CD4-positive, alpha-beta T cell treated with Interleukin-17A for 4 hours (primary cell): ENCODE measurements at regions not wholly inside any gene's neighbourhood (a gene's known extent, or its start where the extent isn't known, plus 50 kb on each side); places are given as distances from the start of the nearest gene placed in this dataset.

ENCODE experiments used
- DNase-seq: peaks from one replicate; pipeline ENCODE4 v3.0.0-alpha.2; 2020; ENCODE audit warnings: mixed read lengths

DNA sequence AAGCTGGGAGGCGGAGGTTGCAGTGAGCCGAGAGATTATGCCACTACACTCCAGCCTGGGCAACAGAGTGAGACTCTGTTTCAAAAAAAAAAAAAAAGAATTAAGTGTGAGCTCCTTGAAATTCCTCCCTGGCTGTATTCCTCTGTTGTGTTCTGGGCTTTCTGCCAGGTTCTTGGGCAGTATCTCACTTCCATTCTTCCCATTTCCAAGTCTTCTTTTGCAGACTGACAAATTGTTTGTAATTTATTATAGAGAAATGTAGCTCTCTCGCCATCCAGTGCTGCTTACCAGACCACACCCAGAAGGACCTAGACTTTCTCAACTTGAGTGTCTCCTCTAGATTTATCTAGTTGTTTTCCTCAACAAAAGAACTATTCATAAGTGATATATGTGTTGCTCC is 105.0 kb upstream of the ADGRL2 start:
- no peak for DNase-seq

DNA sequence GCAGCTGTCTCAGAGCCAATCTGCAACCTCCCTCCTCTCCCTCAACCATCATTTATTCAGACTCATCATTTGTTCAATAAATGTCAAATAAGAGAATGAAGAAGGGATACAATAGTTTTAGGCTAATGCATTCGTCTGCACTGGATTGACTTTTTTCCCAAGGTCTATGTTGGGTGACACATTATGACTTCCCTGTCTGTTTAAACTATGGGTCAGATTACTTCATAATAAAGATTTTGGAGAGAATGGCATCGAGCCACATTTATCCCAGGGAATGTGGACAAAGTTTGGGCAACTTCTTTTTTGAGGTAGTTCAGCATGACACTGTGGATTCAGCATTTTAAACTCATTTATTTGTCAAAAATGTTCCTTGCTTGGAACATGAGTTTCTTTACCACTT is 107.4 kb upstream of the ADGRL2 start:
- DNase-seq: no peak

DNA sequence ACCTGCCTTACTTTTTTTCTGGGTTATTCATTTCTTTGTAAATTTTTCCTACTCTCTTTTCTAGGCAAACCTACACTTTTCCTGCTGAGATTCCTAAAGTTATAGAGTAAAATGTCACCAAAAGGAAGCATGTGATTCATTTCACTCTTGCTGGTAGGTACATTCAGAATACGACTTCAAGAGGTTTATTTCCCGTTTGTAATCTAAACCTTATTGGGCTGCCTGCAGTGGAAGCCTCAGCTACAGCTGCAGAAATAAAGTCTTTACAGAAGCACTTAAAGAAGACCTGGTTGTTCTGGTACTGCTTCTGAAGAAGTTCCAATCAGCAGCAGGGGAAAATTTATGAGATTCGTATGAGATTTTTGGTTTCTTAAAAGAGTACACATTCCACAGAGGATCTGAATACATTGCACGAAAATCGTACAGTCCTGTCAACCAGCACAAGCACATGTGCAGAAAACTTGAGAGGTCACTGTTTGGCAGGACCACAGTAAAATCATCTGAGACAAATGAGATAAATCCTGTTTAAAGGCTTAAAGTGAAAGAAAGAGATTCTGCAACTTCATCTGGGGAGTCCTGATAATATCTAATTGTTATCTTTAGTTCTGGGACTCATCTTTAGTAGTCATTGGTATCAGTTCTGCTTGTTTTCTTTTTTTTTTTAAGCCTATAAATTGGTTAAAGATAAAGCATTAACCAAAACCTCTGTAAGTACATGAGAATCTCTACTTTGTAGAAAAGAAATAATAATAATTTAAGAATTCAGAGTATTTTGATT is 109.9 kb upstream of the ADGRL2 start:
- no peak for DNase-seq

DNA sequence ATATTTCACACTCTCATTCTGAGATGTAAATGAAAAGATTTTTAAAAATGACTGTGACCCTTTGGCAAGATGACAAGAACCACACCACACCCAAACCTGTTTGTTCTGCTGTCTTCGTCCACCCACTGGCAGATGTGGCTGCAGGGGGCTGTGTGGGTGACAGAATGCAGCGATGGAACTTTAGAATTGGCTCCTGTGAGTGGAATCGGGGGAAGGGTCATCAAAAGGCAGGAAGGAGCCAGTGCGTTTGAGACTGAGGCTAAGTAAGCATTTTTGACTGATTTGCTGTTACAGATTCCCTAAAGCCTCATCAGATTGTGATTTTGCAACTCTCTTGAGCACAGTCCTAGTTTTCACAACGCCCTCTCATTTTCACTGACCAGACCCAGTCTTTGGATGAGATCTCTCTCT is 111.2 kb upstream of the ADGRL2 start:
- no peak for DNase-seq

DNA sequence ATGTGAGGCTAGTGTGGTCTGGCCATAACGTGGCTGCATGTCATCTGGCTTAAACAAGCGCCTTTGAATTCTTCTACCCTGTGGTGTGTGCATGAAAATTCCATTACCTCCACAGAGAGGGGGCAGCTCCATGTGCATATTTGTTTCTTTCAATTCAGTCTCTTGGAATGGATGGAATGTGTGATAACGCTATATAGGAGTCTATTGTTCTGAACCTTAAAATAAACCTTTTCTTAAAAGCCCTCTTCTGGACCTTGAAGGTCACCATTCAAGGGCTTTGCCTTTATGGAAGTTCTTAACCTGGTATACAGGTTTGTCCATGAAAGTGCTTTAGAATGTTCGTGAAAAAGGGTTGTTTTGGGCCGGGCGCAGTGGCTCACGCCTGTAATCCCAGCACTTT is 118.2 kb upstream of the ADGRL2 start:
- DNase-seq: no peak

DNA sequence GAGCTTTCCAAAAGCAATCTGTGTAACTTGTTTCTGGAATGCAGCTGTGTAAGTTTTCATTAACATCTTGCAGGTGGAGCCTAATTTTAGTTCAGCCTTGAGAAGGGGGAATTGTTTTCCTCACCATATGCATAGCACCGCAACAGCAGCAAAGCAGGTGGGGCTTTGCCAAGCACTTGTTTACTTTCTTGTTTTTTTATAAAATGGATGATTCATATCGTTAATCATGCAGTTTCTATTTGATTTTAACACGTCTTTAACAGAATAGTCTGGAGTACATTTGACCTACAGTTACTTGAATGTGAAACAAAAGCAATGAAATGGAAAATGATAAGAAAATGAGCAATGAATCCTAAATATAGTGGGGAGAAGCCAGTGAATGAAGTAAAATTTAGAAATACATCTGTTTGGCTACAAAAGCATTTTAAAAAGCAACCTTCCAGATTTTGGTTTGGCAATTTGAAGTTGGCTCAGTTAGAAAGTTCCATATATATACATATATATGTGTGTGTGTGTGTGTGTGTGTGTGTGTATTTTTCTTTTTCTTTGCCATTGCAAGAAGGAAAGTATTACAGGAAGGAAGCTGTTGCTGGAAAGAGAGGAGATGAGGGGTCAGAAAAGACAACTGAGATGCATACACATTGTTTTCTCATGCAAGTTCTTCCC is 119.0 kb upstream of the ADGRL2 start:
- no peak for DNase-seq

DNA sequence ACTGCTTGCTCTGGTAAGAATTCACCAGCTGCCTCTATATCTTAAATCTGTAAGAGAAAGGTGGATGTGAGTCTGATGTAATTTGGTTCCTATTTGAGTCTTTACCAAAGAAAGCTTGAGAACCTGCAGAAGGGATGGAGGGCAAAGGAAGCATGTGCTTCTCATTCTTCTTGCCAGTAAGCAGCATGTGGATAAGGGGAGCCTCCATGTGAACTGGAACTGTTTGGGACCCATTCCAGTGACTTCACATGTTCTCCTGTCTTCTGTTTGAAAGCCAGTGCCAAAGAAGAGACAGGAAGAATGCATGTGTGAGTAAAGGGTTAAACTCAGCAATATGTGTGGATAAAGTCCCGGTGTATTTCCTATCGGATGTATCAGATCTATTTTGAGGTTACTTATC is 119.6 kb upstream of the ADGRL2 start:
- no peak for DNase-seq

DNA sequence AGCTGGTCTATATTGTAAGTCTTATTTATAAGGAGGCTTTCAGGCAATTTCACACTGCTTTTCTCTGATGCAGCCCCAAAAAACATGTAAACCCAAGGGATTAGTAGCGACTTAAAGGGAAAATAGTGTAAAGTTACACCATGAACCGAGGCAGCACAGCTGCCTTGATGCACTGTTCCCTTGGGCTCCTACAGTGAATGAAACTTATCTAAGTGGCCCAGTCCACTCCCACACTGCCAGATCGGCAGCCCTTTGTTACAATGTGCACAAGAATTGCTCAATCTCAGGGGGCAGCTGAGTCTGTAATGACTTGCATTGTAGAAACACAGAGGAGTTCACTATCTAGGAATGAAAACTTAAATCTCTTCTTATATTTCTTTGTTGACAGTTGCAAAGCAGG is 120.8 kb upstream of the ADGRL2 start:
- DNase-seq: no peak

DNA sequence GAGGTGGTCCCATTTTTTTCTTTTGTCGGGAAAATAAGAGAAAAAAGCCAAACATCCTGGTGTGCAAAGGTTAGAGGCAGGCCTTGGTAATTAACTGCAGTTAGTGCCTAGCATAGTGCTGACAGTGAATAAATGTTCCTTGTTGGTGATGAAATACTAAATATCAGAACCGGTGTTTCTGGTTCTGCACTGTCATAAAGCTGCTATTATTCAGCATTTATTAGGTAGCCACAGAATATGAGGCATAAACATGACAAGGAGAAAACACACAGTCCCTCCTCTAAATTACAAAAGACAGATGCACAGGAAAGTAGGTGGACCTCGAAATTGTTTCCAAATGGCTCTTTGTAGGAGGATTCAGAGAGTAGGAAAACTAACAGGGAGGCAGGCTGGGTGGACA is 122.0 kb upstream of the ADGRL2 start:
- DNase-seq: no peak

DNA sequence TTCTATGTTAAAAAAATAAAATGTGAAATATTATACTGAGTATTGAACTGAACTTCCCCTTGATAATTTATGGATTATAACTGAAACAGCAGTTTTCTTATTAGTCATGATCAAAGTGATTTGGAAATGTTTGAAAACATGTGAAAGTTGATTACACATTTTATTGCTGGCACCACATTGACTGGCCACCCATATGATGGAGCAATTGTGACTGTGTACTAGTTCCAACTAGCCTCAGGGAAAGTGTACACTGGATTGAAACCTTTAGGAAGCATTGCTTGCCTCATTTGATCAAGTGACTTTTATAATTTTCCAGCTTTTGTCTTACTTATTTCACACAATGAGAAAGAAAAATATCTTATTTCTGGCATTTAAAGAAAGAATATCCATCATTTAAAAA is 128.0 kb upstream of the ADGRL2 start:
- DNase-seq: no peak

DNA sequence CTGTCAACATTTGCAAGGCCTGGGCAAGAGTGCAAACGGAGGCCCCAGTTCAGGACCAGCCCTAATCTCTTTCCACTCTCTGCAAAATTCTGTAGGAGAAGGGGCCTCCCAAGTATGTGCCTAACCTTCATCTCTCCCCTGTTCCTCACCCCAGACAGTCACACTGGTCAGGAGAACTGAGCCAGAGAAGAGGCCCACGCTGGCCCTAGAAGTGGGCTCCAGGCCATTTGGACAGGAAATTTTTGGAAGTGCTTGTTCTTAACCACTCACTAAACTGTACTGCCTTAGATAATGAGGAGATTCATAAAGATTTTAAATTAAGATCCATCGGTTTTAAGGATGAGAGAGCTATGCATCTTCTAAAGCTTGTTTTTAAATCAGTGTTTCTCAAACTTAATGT is 129.7 kb upstream of the ADGRL2 start:
- DNase-seq: no peak

DNA sequence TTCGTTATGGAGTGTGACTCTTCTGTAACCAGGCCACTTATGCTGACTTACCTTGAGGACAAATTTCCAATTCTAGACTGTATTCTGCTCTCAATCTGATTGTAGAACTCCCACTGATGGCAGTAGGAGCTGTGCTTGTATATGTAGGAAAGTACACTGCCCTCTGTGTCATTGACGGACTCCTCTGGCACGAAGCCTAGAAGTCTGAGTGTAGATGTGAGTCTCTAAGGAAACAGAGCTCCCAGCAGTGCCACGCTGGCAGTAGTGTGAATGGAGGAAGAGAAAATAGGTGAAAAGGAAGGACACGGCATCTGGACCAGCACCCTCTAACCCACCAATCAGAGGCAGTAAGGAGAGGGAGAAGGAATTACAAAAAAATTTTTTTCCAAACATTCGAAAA is 130.4 kb upstream of the ADGRL2 start:
- no peak for DNase-seq

DNA sequence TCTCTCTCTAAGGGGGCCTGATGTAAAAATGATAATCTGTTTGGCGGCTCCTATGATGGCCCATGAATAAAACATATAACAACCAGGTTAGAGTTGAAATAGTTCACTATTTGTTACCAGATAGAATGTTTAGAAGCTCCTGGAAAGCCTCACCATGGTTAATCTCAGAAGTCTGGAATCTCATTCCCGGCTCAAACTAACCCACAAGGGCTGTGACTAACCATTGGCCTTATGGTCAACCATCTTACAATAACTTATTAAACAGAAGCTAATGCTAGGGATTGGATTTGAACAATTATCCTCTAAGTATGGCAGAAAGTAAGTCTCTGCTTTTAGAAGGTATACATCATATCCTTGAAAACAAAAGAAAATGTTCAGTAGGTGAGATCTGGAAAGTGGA is 134.1 kb upstream of the ADGRL2 start:
- no peak for DNase-seq

DNA sequence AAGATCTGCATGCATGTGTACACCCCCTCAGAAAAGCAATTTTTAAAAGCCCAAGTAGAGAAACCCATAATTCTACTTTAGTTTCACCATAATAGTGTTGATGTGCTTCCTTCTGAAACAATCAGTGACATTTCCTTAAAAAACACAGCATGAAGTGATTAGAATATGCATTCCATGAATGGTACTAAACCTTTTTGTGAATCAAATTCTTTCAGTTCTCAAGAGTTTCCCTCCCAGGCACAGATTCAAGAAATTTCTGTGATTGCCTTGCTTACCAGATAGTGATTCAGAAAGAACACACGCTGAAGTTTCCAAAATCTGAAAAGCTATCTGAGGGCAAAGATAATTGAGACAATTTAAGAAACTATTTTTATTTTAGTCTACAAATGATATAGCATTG is 136.4 kb upstream of the ADGRL2 start:
- no peak for DNase-seq

DNA sequence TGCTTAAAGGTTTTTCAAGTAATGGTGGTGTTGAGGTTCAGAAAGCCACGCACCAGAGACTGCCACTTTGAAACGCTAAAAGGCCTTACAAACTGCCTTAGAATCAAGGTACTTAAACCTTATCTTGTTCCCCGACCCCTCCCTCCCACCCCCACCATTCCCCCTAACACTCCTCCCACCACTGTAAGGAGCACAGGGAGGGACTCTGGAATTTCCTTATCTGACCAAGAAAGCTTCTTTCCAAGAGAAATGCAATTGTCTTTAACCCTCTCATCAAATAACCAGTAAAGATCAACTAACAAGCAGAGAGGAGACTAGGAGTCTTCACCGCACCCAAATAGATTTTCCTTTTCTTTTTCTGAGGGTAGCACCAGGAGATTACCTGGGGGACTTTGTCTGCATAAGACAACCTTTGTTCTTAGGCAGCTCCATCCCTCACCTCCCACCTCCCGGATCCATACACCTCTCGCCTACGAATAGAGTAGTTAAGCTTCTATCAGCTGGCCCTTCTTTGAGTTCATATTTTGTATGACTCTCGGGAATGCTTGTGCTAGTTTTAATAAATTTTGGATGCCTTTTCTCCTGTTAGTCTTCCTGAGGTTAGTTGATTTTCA is 137.7 kb upstream of the ADGRL2 start:
- DNase-seq: no peak

DNA sequence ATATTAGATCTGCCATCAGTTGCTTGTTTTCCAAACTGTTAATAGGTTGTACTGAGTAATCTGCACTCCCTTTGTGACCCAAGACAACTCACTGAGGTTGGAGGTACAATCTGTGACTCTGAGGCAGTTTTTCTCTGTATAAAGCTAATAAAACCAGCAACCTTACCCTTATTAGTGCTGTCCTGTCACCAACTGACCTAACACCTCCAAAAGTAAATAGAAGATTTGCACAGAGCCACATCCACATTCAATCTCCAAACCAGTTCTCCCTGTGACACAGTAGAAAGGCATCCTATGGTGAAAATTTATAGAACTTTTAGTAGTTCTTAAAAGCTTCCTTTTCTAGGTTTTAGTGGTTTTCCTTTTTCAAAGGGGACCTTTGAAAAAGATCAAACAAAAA is 140.4 kb upstream of the ADGRL2 start:
- DNase-seq: no peak

DNA sequence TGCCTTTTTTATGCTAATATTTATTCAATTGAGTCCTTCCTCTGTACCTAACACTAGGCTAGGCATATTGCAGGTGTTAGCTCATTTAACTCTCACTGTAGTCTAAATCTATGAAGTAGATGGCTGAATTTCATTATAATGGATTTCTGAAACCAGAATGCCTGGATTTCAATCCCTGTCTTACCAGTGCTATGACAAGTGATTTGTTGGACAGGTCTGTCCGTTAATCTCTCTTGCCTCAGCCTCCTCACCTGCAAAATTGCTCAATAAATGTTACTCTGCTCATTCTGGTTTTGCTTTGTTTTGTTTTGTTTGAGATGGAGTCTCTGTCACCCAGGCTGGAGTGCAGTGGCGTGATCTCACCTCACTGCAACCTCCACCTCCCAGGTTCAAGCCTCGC is 146.1 kb upstream of the ADGRL2 start:
- DNase-seq: no peak

DNA sequence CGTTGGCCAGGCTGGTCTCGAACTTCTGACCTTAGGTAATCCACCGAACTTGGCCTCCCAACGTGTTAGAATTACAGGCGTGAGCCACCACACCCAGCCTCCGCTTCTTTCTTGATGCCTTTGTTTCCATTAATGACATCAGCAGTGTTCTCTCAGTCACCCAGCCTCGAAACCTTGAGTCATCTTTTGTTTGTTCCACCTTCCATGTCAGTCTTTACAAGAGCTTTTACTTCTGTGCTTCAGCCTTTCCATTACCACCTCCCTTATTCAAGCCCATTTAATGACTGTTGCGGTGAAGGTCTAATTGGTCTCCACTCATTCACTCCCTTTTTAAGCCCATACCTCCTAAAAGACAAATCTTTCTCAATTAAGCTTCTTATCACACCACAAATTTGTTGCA is 146.6 kb upstream of the ADGRL2 start:
- DNase-seq: no peak

DNA sequence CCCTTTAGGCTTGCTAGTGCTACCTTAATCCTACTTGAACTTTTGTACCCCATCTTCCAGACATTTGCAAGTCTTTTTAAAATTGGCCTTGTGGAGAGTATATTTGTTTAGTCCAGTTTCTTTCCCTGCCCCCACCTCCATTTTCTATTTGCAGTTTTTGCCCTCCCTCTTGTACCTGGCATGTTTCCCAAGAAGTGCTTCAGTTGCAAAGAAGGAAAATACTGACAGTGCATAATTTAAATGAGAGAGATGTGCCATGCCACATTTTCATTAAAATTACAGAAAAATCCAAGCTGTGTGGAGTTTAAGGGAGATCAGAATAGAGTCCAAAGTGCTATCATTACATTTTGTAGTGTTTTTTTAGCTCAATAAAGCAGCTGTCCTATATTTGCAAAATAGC is 150.0 kb upstream of the ADGRL2 start:
- no peak for DNase-seq

DNA sequence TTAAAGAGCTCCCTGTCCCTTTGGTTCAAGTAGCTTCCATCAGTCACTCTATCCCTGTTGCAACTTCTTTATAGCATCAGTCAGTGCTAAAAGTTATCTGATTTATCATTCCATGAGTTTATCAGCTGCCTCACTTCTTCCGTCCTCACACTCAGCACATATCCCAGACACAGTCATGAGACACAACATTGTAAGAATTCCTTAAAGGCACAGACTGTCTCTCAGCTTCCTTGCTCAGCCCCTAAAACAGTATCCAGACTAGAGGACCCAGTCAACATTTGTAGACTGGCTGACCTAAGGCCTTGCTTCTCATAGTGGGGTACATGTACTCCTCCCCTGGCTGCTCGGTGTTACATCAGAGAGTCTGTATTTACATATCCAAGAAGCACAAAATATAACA is 164.9 kb upstream of the ADGRL2 start:
- DNase-seq: no peak

DNA sequence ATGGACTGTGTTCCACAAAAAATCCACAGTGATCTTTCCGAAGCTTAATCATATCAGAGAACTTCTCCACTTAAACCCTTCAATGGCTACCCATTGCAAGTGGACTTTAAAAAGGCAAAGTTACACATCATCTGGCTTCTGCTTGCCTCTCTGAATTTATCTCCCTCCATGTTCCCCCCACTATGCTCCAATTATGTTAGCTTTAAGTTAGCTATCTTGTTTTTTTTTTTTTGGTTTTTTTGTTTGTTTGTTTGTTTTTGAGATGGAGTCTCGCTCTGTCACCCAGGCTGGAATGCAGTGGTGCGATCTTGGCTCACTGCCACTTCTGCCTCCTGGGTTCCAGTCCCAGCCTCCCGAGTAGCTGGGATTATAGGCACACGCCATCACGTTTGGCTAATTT is 166.4 kb upstream of the ADGRL2 start:
- no peak for DNase-seq

DNA sequence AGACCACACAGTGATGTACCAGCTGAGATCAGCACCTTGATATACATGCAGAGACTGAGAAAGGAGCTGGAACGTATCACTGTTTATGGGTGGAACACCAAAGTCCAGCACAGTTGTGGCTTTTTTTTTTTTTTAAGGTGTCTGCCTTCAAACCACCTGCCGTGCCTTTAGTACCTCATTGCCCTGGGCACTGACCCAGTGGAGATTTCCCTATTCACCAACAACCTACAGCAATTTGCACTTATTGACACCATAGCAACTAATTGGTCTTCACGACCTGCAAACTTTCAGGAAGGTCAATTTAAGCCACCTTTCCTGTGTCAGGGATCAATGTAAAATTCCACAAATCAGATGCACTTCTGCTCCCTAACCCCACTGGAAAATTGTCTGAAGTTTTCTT is 181.6 kb upstream of the ADGRL2 start:
- no peak for DNase-seq

DNA sequence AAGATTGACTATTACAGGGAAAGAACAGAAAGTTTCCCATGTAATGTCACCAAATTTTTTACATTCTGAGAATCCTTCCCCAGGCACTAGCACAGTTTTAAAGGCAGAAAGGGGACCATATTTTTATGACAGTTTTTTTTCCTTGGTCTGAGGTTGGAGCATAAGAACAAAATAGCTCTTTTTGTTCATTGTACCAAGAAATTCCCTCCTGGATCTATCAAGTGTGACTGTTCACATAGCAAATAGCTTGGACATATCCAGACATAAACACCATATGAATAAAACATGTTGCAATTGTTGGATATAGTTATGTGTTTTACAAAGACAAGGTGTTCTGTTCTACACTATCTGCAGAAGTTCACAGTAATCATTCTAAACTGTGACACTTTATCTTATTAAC is 182.4 kb upstream of the ADGRL2 start:
- DNase-seq: no peak

DNA sequence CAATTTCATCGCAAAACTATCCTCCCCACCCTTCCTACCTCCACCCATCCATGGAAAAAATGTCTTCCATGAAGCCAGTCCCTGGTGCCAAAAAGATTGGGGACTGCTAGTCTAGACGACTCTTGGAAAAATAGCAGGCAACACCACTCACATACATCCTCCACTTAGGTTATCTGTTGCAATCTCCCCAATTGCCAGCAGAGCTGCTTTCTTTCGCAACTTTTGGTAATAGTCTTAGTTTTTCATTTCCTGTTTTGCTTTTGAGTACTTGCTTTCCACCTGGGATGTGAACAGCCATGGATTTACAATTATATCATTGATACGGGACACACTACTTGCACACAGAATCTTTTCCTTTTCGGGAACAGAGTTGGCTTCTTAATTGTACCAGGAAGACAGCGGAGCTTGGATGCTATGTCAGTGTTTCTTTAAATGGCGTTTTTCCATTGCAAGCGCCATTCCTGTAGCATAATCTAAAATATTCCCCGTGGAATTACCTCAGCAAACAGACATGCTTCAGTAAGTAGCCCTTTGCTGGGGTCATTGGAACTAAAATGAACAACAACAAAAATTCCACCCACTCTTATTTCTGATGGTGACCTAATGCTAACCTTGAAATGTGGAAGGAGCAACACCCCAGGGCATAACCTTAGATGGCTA is 183.3 kb upstream of the ADGRL2 start:
- DNase-seq: no peak
